ENCODE measurements at regions not wholly inside any gene's neighbourhood (a gene's known extent, or its start where the extent isn't known, plus 50 kb on each side); places are given as distances from the start of the nearest gene placed in this dataset.
"Not testable (repeated sequence)": the region's sequence is repeated elsewhere in the genome, so short reads cannot be mapped to it uniquely, and the experiment has no call there.

GRCh38 chr16:26497896-26498295, 568.8 kb upstream of the C16orf82 start:
- DNase-seq (ENCODE audit: low read depth, low spot score) = no peak

GRCh38 chr16:26500326-26500725, 566.4 kb upstream of the C16orf82 start:
- DNase-seq (ENCODE audit: low read depth, low spot score) = no peak

GRCh38 chr16:26505496-26505895, 561.2 kb upstream of the C16orf82 start:
- no peak for DNase-seq (ENCODE audit: low read depth, low spot score)

GRCh38 chr16:26508946-26509345, 557.8 kb upstream of the C16orf82 start:
- not testable (repeated sequence) for DNase-seq (ENCODE audit: low read depth, low spot score)

- DNase-seq (ENCODE audit: low read depth, low spot score) = no peak
Observed at GRCh38 chr16:26510924-26511323, 555.8 kb upstream of the C16orf82 start.

GRCh38 chr16:26511463-26511862, 555.3 kb upstream of the C16orf82 start:
- no peak for DNase-seq (ENCODE audit: low read depth, low spot score)

GRCh38 chr16:26521626-26522025, 545.1 kb upstream of the C16orf82 start:
- no peak for DNase-seq (ENCODE audit: low read depth, low spot score)

GRCh38 chr16:26524281-26524680, 542.4 kb upstream of the C16orf82 start:
- DNase-seq (ENCODE audit: low read depth, low spot score) = no peak

GRCh38 chr16:26524846-26525245, 541.9 kb upstream of the C16orf82 start:
- DNase-seq (ENCODE audit: low read depth, low spot score) = no peak

- DNase-seq (ENCODE audit: low read depth, low spot score) = no peak
Observed at GRCh38 chr16:26525856-26526255, 540.9 kb upstream of the C16orf82 start.

GRCh38 chr16:26526633-26527032, 540.1 kb upstream of the C16orf82 start:
- no peak for DNase-seq (ENCODE audit: low read depth, low spot score)

GRCh38 chr16:26530584-26531289, 536.0 kb upstream of the C16orf82 start:
- DNase-seq (ENCODE audit: low read depth, low spot score) = no peak

- DNase-seq (ENCODE audit: low read depth, low spot score) = no peak
Observed at GRCh38 chr16:26531290-26531730, 535.4 kb upstream of the C16orf82 start.

GRCh38 chr16:26532456-26532855, 534.3 kb upstream of the C16orf82 start:
- no peak for DNase-seq (ENCODE audit: low read depth, low spot score)

GRCh38 chr16:26542198-26542597, 524.5 kb upstream of the C16orf82 start:
- no peak for DNase-seq (ENCODE audit: low read depth, low spot score)

GRCh38 chr16:26546573-26546972, 520.2 kb upstream of the C16orf82 start:
- no peak for DNase-seq (ENCODE audit: low read depth, low spot score)

- DNase-seq (ENCODE audit: low read depth, low spot score) = no peak
Observed at GRCh38 chr16:26547681-26548080, 519.0 kb upstream of the C16orf82 start.

GRCh38 chr16:26550111-26550610, 516.6 kb upstream of the C16orf82 start:
- DNase-seq (ENCODE audit: low read depth, low spot score) = no peak

- DNase-seq (ENCODE audit: low read depth, low spot score) = no peak
Observed at GRCh38 chr16:26554030-26554429, 512.7 kb upstream of the C16orf82 start.

- no peak for DNase-seq (ENCODE audit: low read depth, low spot score)
Observed at GRCh38 chr16:26561303-26561702, 505.4 kb upstream of the C16orf82 start.

GRCh38 chr16:26563018-26563417, 503.7 kb upstream of the C16orf82 start:
- DNase-seq (ENCODE audit: low read depth, low spot score) = no peak

- DNase-seq (ENCODE audit: low read depth, low spot score) = no peak
Observed at GRCh38 chr16:26567356-26567755, 499.4 kb upstream of the C16orf82 start.

GRCh38 chr16:26569793-26570192, 496.9 kb upstream of the C16orf82 start:
- DNase-seq (ENCODE audit: low read depth, low spot score) = no peak

GRCh38 chr16:26578748-26579147, 488.0 kb upstream of the C16orf82 start:
- no peak for DNase-seq (ENCODE audit: low read depth, low spot score)
